ENCODE measurements at regions not wholly inside any gene's neighbourhood (a gene's known extent, or its start where the extent isn't known, plus 50 kb on each side); places are given as distances from the start of the nearest gene placed in this dataset.

DNA sequence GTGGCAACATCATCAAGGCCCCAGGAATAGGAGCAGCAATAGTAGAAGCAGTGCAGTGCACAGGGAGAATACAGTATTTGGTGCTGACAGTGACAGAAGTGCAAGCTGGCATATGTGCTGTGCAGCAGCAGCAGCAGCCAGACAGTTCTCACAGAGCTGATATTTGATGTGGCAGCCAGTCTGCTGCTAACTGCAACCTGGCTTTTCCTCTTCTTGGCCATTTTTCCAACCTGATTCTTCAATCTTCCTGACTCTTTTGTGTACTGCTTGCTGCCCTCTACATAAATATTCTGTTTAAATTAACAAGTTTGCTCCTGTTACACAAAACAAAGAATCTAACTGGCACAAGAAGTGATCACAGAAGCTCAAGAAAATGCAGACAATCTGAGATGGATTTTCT, 102.0 kb downstream of the CASP12 start:
- TF ChIP-seq, protein P1, sequence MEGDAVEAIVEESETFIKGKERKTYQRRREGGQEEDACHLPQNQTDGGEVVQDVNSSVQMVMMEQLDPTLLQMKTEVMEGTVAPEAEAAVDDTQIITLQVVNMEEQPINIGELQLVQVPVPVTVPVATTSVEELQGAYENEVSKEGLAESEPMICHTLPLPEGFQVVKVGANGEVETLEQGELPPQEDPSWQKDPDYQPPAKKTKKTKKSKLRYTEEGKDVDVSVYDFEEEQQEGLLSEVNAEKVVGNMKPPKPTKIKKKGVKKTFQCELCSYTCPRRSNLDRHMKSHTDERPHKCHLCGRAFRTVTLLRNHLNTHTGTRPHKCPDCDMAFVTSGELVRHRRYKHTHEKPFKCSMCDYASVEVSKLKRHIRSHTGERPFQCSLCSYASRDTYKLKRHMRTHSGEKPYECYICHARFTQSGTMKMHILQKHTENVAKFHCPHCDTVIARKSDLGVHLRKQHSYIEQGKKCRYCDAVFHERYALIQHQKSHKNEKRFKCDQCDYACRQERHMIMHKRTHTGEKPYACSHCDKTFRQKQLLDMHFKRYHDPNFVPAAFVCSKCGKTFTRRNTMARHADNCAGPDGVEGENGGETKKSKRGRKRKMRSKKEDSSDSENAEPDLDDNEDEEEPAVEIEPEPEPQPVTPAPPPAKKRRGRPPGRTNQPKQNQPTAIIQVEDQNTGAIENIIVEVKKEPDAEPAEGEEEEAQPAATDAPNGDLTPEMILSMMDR (conservative IDR thresholded peaks at IDR 0.05; ENCODE audit: low read depth, low read length): no peak
- TF ChIP-seq RFX5 (IDR thresholded peaks at IDR 0.05; ENCODE audit: low read depth, low read length) (no peak), POLR2A (IDR thresholded peaks at IDR 0.05; ENCODE audit: low read depth, low read length) (no peak), ELK1 (IDR thresholded peaks at IDR 0.05; ENCODE audit: borderline replicate concordance, low read depth, low read length) (no peak), CEBPB (IDR thresholded peaks at IDR 0.05; ENCODE audit: low read depth, low read length) (no peak), MXI1 (IDR thresholded peaks at IDR 0.05; ENCODE audit: borderline replicate concordance, low read depth, low read length) (no peak), MAZ (IDR thresholded peaks at IDR 0.05; ENCODE audit: borderline replicate concordance, low read depth, low read length) (no peak), SMC3 (IDR thresholded peaks at IDR 0.05; ENCODE audit: low read depth, low read length) (no peak), FOS (IDR thresholded peaks at IDR 0.05; ENCODE audit: low read depth, low read length) (no peak), RCOR1 (IDR thresholded peaks at IDR 0.05; ENCODE audit: insufficient replicate concordance, low read length) (no peak), CHD1 (IDR thresholded peaks at IDR 0.05; ENCODE audit: low read depth, low read length) (no peak)

All from IMR-90 (cell line).